Body of pancreas (tissue), 4 donors: ENCODE measurements at regions not wholly inside any gene's neighbourhood (a gene's known extent, or its start where the extent isn't known, plus 50 kb on each side); places are given as distances from the start of the nearest gene placed in this dataset.

Experiments
- CTCF ChIP-seq, 7 experiments: fragments of 450-650 bp in 4 of 7; fragments of 200-600 bp in 3 of 7; sonication (generic) in 3 of 7; IDR thresholded peaks; one replicate each; pipeline ENCODE4 v1.5.1; 2016 to 2019; ENCODE audit warnings: antibody characterized with exemption in 7 of 7
- POLR2A ChIP-seq, 3 donors: fragments of 450-650 bp; IDR thresholded peaks; one replicate each; pipeline ENCODE4 v1.6.1; 2016; ENCODE audit warnings: antibody characterized with exemption in 3 of 3, mild to moderate bottlenecking in 2 of 3

GRCh38 chr6:90457867-90458259 is 129.0 kb downstream of the MAP3K7 start:
- TF ChIP-seq POLR2A (IDR thresholded peaks at IDR 0.05) (no peak), CTCF (IDR thresholded peaks at IDR 0.05) (no peak)
